CD4-positive, alpha-beta T cell treated with Interleukin-4 for 1 hour (primary cell): ENCODE measurements at regions not wholly inside any gene's neighbourhood (a gene's known extent, or its start where the extent isn't known, plus 50 kb on each side); places are given as distances from the start of the nearest gene placed in this dataset.

Experiments
- DNase-seq, 2 donors: peaks; one replicate each; pipeline ENCODE4 v3.0.0-alpha.2; 2020 to 2022

GRCh38 chr7:156090988-156091387, 278.7 kb upstream of the SHH start:
- DNase-seq: no peak

- no peak for DNase-seq
Observed at GRCh38 chr7:156089222-156089621, 277.0 kb upstream of the SHH start.

- DNase-seq: no peak
Observed at GRCh38 chr7:156088115-156088514, 275.9 kb upstream of the SHH start.

GRCh38 chr7:156082048-156083040, 270.1 kb upstream of the SHH start:
- no peak for DNase-seq

GRCh38 chr7:156080596-156080995, 268.3 kb upstream of the SHH start:
- DNase-seq: no peak

GRCh38 chr7:156080046-156080445, 267.8 kb upstream of the SHH start:
- no peak for DNase-seq

- DNase-seq: no peak
Observed at GRCh38 chr7:156079156-156079555, 266.9 kb upstream of the SHH start.

- no peak for DNase-seq
Observed at GRCh38 chr7:156074982-156075615, 262.8 kb upstream of the SHH start.

- DNase-seq: no peak
Observed at GRCh38 chr7:156074084-156074483, 261.8 kb upstream of the SHH start.

- DNase-seq: no peak
Observed at GRCh38 chr7:156073366-156074052, 261.2 kb upstream of the SHH start.

- no peak for DNase-seq
Observed at GRCh38 chr7:156071612-156072011, 259.3 kb upstream of the SHH start.

- no peak for DNase-seq
Observed at GRCh38 chr7:156069891-156070290, 257.6 kb upstream of the SHH start.

- DNase-seq: no peak
Observed at GRCh38 chr7:156067156-156067555, 254.9 kb upstream of the SHH start.

- DNase-seq: no peak
Observed at GRCh38 chr7:156065400-156065799, 253.1 kb upstream of the SHH start.

GRCh38 chr7:156064971-156065386, 252.7 kb upstream of the SHH start:
- no peak for DNase-seq

- no peak for DNase-seq
Observed at GRCh38 chr7:156063241-156063810, 251.1 kb upstream of the SHH start.

- DNase-seq: no peak
Observed at GRCh38 chr7:156062286-156062685, 250.0 kb upstream of the SHH start.

GRCh38 chr7:156061689-156062255, 249.5 kb upstream of the SHH start:
- no peak for DNase-seq

- DNase-seq: no peak
Observed at GRCh38 chr7:156060925-156061324, 248.7 kb upstream of the SHH start.

GRCh38 chr7:156059369-156059768, 247.1 kb upstream of the SHH start:
- no peak for DNase-seq

- no peak for DNase-seq
Observed at GRCh38 chr7:156058248-156058647, 246.0 kb upstream of the SHH start.

- no peak for DNase-seq
Observed at GRCh38 chr7:156056534-156056933, 244.3 kb upstream of the SHH start.
